GM19240 (cell line): ENCODE measurements at regions not wholly inside any gene's neighbourhood (a gene's known extent, or its start where the extent isn't known, plus 50 kb on each side); places are given as distances from the start of the nearest gene placed in this dataset.

ENCODE experiments used
- DNase-seq: peaks from one replicate; pipeline ENCODE4 v3.0.0; 2011; ENCODE audit warnings: low spot score; ENCODE audit not compliant: insufficient read length

DNA sequence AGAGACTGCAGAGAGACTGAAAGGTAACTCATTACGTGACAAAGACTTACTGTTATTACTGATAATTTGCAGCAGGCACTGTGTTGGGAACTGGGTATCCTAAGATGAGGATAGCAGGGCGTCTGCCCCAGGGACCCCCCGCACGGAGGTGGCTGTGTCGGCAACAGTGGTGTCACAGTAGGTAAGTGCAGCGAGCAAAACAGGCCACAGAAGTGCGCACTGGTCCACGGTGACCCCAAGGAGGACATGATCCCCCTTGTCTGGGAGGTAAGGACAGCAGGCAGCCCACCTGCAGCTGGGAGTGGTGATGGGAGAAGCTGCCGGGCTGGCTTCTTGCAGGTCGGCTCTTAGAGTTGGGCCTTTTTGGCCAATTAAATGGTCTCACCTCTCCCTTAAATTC lies 82.9 kb downstream of the FAM43A start:
- DNase-seq, result no peak

DNA sequence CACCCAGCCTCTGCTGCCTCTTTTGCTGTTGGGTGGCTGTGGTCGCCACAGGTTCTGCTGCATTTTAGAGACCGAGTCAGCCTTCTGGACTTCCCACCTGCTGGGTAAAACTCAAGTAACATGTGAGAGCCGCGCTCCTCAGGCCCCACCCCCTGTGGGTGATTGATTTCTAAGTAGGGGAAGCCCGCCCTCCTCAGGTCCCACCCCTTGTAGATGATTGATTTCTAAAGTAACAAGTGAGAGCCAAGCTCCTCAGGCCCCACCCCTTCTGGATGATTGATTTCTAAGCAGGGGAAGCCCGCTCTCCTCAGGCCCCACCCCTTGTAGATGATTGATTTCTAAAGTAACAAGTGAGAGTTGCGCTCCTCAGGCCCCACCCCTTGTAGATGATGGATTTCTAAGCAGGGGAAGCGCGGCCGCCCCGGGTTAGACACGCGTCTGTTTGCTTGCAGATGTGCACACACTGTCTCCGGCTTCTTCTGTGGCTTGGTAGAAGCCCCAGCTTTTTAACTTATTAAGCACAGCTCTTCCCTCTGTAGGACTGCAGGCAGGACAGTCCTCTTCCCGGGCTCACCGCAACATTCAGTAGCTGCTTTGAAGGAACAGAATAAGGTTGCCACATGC lies 83.4 kb downstream of the FAM43A start:
- DNase-seq, result peak; percentile 77

DNA sequence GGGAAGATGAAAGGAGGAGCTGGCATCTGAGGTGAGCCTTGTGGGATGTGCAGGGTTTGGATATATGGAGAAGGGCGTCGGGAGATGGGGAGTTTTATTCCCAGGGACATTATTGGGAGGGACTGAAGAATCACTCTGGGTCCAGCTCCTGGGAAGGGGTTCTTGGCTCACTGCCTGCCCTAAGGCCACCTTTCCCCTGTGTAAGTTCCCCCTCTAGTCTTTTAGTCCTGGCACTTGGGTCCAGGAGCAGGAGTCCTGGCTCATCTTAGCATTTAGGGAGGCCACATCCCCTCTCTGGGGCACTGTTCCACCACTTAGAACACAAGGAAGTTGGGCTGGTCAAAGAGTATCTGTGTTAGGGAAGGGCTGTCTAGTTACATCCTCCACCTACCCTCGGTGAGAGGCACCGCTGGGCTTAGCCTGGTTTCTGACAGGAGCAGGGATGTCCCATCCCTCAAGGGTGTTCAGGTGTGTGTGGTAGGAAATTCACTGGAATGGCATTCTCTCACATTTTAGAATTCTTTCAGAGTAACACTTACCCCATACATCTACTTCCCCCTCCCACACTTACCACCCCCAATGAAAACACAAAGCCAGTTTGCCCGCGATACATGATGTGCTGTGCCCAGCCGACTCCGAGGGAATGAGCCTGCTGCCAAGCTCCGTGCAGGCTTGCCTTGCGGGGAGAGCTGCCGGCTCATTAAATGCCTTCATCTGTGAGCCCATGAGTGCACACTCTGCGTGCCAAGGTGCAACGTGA lies 86.7 kb downstream of the FAM43A start:
- no peak for DNase-seq

DNA sequence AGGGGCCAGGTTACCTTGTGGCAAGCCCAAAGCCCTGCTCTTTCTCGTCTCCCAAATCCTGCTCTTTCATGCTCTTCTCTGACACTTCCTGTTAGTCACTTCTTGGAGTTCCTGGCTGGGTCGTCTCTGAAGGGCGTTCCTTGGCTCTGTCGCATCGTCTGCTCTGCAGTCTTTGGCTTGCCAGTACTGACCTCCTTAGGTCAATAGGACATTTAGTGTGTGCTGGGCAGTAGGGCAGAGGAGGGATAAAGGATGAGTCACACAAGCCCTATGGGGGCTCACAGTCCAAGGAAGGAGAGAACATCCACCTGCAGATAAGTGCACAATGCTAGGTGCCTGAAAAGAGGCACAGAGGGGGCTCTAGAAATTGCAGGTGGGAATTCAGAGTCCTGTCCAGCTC lies 87.5 kb downstream of the FAM43A start:
- DNase-seq, result no peak

DNA sequence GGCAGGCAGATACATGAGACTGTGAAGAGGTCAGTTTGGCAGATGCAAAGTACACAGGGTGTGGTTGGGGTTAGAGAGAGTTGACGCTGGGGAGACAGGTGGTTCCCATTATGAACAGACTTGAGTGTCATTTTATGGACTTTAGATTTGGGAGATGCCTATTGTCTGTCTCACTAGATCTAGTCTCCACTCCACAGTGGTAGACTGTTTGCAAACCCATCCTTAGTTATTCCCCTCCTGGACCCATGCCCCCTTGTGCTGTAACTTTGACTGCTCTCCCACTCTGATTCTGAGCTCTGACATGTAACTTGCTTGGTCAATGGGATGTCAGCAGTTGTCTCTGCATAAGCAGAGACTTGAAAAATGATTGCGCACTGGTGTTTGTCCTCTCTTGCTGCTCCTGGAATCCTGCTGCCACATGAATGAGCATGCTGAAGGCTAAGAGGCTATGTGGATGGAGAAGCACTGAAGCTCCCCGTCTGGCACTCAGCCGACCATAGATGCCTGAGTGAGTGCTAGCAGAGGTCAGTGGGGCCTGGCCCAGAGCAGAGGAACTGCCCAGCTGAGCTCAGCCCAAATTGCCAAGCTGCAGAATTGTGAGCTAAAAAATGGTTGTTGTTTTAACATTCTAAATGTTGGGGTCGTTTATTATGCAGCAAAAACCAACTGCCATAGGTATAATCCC lies 88.2 kb downstream of the FAM43A start:
- no peak for DNase-seq

DNA sequence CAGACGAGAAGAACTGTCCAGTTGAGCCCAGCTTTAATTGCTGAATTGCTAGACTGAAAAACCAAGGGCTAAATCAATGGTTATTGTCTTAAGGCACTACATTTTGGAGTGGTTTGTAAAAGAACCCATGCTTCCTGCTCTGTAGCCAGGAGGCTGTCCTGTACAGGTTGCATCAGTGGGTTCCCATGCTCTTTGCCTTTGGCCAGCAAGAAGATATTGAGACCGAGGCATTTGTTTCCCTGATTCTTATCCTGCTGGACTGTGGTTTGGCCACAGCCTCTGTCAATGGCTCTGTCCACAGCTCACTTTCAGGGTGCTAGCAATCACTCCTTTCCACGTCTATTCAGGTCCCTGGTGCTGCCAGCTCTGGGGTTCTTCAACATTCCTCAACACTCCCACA lies 89.6 kb downstream of the FAM43A start:
- DNase-seq, result no peak

DNA sequence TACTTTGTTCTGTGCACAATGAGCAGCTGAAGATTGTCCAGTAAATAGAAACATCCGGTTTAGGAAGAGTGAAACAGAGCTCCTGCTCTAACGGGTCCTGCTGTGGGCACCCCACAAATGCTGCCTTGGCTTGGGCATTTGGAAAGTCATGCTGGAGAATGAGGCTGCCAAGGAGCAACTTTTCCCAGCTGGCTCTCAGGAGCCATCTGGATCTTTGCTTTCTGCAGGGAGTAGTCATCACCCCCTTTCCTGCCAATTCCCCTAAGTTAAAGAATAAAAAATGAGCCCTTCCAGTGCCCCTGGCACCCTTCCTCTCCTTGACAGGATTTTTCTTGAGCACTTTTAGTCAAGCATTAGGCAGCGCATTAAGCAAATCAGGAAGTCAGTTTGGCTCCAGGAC lies 90.0 kb downstream of the FAM43A start:
- DNase-seq, result no peak

DNA sequence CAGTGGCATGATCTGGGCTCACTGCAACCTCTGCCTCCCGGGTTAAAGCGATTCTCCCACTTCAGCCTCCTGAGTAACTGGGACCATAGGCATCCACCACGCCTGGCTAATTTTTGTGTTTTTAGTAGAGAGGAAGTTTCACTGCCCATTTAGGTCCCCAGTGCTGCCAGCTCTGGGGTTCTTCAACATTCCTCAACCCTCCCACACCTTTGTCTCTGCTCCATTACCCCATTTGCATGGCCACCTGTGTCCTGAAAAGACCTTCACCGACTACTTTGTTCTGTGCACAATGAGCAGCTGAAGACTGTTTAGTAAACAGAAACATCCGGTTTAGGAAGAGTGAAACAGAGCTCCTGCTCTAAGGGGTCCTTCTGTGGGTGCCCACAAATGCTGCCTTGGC lies 92.0 kb downstream of the FAM43A start:
- no peak for DNase-seq

DNA sequence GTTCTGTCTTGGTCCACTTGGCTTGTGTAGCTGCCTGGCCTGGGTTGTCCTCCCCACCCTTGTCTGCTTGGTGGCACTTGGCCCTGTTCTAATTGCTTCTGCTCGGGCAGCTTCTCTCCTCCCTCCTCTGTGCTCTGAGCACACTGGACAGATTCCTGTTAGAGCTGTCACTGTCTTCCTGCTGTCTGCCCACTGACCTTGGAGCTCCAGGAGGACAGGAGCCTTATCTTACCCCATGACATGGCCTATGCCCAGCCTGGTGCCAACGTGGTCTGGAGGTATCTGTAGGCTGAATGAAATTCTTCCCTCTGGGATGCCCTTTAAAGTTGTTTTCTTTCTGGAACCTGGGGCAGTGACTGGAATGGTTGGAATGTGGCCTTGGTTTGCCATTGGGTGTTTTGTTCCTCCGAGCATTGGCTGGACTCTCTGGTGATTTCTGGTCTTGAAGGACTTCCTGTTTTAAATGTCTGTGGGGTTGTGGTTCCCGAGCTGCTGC lies 94.1 kb downstream of the FAM43A start:
- DNase-seq, result no peak

DNA sequence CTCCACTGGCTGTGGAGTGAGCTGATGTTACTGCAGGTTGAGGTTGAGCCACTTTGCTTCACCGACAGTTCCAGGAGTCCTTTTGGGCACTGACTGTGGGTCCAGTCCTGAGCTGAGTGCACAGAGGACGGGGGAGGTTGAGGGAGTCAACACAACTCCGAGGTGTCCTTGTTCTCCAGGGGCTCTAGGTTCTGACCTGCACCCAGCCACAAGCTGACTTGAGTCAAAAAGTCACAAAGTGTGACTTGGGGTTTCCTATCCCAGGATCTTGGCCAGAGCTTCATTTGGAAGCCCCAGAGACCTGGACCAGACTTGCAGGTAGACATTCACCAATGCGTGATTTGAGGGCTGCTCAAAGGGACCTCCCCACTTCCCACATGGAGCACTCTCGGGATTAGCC lies 95.0 kb downstream of the FAM43A start:
- DNase-seq, result no peak

DNA sequence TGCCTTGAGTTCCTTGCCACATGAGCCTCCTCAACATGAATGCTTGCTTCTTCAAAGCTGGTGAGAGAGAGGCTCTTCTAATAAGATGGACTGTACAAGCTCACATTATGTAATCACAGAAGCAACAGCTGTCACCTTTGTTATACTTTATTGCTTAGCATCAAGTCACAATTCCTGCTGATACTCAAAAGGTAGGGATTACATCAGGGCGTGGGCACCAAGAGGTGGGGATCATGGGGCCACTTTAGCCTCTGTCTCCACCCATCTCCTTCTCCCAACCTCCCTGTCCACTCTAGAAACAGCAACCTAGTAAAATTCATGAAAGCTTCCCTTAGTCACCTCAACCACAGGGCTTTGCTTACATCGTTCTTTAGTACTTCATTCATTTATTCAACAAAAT lies 95.9 kb downstream of the FAM43A start:
- no peak for DNase-seq

DNA sequence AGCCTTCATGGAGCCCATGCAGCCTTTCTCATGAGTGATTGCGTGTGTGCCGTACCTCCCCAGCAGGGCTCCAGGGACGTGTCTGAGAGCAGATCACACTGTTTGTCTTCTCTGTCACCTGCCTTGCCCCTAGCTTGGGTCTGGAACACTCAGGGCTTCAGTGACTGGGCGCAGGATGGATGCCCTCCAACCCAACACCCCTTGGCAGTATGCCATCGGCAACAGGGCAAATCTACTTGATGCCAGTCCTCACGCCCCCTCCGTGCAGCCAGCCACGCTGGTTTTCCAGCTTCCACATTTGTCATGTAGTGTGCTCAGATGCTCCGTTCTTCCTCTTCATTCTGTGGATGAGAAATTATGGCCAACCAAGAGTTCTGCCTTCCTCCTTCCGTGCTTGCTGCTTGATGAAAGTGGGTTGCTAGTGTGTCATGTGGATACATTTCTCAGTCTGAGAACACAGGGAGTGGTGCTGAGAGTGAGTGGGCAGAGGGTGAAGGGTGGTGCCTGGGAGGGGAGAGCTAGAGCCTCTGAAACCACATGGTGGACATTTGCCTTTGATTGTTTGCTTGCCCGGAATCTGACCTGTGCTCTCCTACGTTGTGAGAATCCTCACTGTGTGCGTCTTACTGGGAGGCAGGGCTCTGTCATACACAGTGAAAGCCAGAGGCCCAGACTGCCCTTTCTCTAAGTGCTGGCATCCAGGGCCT lies 97.2 kb downstream of the FAM43A start:
- DNase-seq, result no peak

DNA sequence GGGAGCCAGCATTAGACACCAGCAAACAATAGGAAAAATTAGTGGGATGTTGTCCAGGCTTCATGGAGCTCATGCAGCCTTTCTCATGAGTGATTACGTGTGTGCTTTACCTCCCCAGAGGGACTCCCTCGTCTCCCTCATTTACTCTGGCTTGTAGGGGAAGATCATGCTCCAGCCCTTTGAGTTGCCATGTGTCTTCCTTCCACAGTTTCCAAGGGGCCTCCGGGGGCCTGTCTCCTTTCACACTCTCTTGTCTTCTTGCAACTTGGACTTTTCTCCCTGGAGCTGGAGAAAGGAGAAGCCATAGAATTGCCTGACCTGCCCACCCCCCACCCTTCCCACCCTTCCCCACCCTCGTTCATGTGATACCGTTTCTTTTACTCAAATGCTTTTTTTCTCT lies 98.7 kb downstream of the FAM43A start:
- no peak for DNase-seq

DNA sequence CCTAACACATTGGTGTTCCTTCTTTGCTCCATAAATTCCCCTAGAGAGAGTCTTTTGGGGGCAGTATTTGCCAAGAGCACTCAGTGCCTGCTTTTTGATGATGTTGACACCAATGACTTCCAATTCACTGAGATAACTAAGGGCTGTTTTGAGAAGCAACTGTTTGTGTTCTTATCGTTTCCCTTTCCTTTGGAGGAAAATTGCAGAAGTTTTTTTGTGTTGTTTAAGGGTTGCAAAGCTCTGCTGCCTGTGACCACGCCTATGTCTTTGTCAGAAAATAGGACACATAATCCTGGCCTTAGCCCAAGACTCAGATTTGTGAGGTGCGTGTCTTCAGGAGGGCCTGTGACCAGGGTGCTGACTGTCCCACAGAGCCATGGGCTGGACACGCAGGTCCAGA lies 99.6 kb downstream of the FAM43A start:
- DNase-seq, result no peak

DNA sequence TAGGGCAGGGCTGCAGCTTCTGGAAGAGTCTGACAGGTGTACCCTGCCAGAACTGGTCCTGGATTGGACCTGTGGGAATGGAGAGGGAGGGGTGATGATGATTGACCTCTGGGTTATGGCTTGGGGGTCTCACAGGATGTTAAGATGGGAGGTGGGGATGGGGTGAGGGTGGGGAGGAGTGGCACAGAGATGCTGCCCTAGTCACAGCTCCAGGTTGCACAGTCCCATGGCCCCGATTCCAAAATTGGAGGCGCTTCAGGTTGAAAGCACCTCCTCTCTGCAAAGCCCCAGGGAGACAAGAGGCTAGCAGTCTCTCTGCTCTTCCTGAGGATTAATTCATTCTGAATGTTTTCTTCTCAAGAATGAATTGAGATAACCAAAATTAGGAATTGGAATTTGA lies 101.4 kb downstream of the FAM43A start:
- no peak for DNase-seq

DNA sequence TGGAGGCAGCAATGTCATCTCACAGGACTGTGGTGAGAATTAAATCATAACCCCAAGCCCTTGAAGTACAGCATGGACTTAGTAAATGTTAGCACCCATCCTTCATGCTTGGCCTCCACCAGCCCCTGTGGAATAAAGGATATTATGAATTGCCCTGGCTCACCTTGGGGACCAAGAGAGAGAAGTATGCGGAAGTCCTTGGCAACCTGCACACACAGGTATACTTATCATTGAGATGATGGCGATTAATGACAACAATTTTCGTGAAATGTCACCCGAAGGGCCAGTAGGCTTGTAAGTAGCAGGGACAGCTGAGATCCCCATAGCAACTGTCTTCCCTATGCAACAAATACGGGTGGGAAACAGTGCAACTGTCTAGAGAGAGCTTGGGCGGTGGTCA lies 102.0 kb downstream of the FAM43A start:
- no peak for DNase-seq

DNA sequence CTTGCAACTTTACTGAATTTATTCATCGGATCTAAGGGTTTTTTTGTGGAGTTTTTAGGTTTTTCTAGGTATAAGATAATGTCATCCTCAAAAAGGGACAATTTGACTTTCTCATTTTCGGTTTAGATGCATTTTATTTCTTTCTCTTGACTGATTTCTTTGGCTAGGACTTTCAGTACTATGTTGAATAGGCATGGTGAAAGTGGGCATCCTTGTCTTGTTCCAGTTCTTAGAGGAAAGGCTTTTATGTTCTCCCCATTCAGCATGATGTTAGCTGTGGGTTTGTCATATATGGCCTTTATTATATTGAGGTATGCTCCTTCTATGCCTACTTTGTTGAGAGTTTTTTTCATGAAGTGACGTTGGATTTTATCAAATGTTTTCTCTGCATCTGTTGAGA lies 106.7 kb downstream of the FAM43A start:
- no peak for DNase-seq

DNA sequence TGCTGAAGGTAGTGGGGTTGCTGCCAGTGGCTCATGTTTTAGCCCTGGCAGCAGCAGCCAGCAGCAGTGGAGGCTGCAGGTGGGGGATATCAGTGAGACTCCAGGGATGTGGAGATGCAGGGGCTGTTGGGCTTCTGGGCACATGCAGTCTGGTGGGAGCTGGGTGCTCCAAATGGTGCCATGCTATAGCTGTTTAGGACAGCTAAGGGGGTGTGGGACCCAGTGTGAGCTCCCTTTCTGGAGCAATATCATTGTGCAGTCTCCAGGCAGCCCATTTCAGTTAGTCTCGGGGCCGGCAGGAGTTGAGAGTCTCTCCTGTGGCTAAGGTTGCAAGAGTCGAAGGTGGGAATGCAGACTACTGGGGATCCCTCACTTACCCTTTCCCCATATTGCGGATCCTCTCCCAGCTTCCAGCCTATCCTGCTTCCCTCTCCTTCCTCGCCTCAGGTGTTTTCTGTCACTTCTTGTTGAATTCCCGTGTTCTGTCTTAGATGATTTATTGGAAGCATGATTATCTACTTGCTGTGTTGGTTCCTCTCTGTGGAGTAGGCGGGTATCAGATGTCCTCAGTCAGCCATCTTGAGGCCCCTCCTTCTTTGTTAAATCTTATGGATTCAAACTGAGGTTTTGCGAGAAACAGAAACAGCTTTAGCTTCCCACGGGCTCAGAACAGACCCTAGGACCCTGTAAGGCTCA lies 112.0 kb downstream of the FAM43A start:
- no peak for DNase-seq

DNA sequence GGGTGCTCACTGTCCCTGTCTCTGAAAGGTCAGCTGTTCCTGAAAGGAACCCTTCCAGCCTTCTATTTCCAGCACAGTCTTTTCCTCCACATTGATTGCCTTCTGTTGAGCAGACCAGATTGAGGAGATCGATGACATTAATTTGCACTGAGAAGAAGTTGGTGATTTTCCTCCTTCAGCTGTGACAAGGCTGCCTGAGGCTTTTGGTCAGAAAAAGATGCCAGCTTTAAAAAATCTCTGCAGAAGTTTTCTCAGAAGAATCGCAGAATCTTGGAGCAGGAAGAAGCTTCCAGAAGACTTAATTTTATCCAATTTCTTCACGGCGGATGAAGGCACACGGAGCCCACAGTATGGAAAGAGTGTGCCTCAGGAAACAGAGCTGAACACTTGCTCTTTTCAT lies 112.8 kb downstream of the FAM43A start:
- DNase-seq, result no peak

DNA sequence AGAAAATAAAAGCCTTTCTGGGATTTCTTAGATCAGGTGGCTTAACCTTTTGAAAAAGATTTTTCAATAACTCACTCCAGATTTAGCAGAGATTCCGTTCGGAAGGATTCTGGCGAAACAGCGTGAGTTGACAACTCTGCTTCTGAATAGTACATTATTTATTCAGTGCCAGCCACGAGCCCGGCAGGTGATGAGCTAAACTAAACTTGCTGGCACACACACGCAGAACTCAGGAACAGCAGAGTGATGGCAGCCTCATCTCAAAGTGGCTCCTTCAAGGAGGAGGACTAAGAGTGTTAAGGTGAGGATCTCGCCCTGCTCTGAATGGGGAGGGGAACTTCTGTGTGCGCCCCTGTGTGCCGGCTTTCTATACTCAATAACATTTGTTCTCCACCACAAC lies 114.3 kb downstream of the FAM43A start:
- DNase-seq, result no peak
